HepG2 (cell line): ENCODE measurements at regions not wholly inside any gene's neighbourhood (a gene's known extent, or its start where the extent isn't known, plus 50 kb on each side); places are given as distances from the start of the nearest gene placed in this dataset.

ENCODE experiments used
- ATAC-seq: fragments of 200-7000 bp; cut with Tn5 transposase; 3 replicates; pipeline ENCODE4 v1.9.1; 2020; ENCODE audit warnings: mild to moderate bottlenecking, moderate library complexity
- BruUV-seq: library from RNA; stranded (reverse); fragments of 400-500 nt; replicated peaks from 2 replicates; lab custom pipeline; 2021; lab: Mats Ljungman, UMichigan
- CTCF ChIA-PET: fragments of 300-600 bp; formaldehyde crosslinking; extraction: SDS; loops from one replicate; lab custom pipeline; 2021; ENCODE audit warnings: low total read pairs, inconsistent platforms, low intra/inter-chr PET ratio; lab: Yijun Ruan, JAX
- POLR2A ChIA-PET: fragments of 350-600 bp; sonication (Branson Sonifier 250); formaldehyde crosslinking; loops from one replicate; lab custom pipeline; 2020; ENCODE audit warnings: antibody characterized with exemption, inconsistent platforms; lab: Yijun Ruan, JAX
- DNase-seq: peaks from one replicate; pipeline ENCODE4 v3.0.0-alpha.2; 2015; ENCODE audit warnings: low spot score
- FAIRE-seq: peaks from 3 replicates; lab custom pipeline; 2011; peaks lifted over from hg19 to GRCh38; lab: Jason Lieb, UNC
- H2AFZ ChIP-seq: one replicate; pipeline ENCODE4 v1.6.1; 2011; ENCODE audit warnings: low read length, inconsistent platforms
- H3K27ac ChIP-seq: fragments of 300-600 bp; 3 replicates; pipeline ENCODE4 v1.8.0; 2011; ENCODE audit warnings: mixed run types, mild to moderate bottlenecking, mixed read lengths, low read length, inconsistent platforms; ENCODE audit not compliant: insufficient read depth; ENCODE audit errors: extremely low read length
- H3K27me3 ChIP-seq, 2 experiments: fragments of 200-600 bp in 1 of 2; 2 replicates in 1 of 2; 3 replicates in 1 of 2; pipeline versions ENCODE4 v1.6.0 to v1.8.0; 2011; ENCODE audit warnings: low read length in 2 of 2, mild to moderate bottlenecking in 2 of 2, moderate library complexity in 2 of 2, inconsistent platforms in 1 of 2; ENCODE audit not compliant: insufficient read depth in 2 of 2, control insufficient read depth in 1 of 2
- H3K36me3 ChIP-seq, 2 experiments: fragments of 200-600 bp in 1 of 2; replicated peaks in 1 of 2; 2 replicates in 1 of 2; 3 replicates in 1 of 2; pipeline versions ENCODE4 v1.5.1 to v1.8.0; 2011; ENCODE audit warnings: low read length in 2 of 2, inconsistent platforms in 1 of 2; ENCODE audit not compliant: insufficient read depth in 2 of 2, control insufficient read depth in 1 of 2
- H3K4me1 ChIP-seq: 2 replicates; pipeline ENCODE4 v1.5.1; 2012; ENCODE audit warnings: low read length, inconsistent platforms; ENCODE audit not compliant: insufficient read depth
- H3K4me2 ChIP-seq: 2 replicates; pipeline ENCODE4 v1.6.0; 2011; ENCODE audit warnings: low read depth, low read length, inconsistent platforms
- H3K4me3 ChIP-seq, 3 experiments: fragments of 200-600 bp in 1 of 3; sonication (generic), shearing (Covaris generic) in 1 of 3; replicated peaks in 1 of 3; 2 replicates each; pipeline ENCODE4 v1.5.1; 2011 to 2016; ENCODE audit warnings: low read length in 3 of 3, inconsistent platforms in 2 of 3, low read depth in 2 of 3, mild to moderate bottlenecking in 2 of 3, control low read depth in 1 of 3, mixed read lengths in 1 of 3; ENCODE audit not compliant: insufficient read depth in 1 of 3
- H3K79me2 ChIP-seq: one replicate; pipeline ENCODE4 v1.6.1; 2011; ENCODE audit warnings: low read length, inconsistent platforms; ENCODE audit not compliant: insufficient read depth
- H3K9ac ChIP-seq: 2 replicates; pipeline ENCODE4 v1.6.0; 2011; ENCODE audit warnings: mild to moderate bottlenecking, low read depth, low read length, inconsistent platforms; ENCODE audit not compliant: insufficient read depth
- H3K9me3 ChIP-seq: 2 replicates; pipeline ENCODE4 v1.5.1; 2012; ENCODE audit warnings: mild to moderate bottlenecking, low read length
- H4K20me1 ChIP-seq: 2 replicates; pipeline ENCODE4 v1.6.0; 2011; ENCODE audit warnings: inconsistent platforms, mild to moderate bottlenecking, low read length, moderate library complexity; ENCODE audit not compliant: insufficient read depth
- ATF7 ChIP-seq, 2 experiments: fragments of 450-650 bp in 1 of 2; sonication (generic) in 1 of 2; formaldehyde crosslinking in 1 of 2; IDR thresholded peaks; 2 replicates each; pipeline versions ENCODE4 v1.4.0 to v1.6.1; 2016 to 2020; ENCODE audit warnings: antibody characterized with exemption in 1 of 2, mild to moderate bottlenecking in 1 of 2, missing genetic modification reagents in 1 of 2
- CREB1 ChIP-seq, 2 experiments: fragments of 450-650 bp in 1 of 2; IDR thresholded peaks; 2 replicates each; pipeline ENCODE4 v1.6.1; 2016 to 2017; ENCODE audit warnings: control low read depth in 1 of 2, mild to moderate bottlenecking in 1 of 2, missing compliant biosample characterization in 1 of 2, missing genetic modification characterization in 1 of 2
- ZBTB21 ChIP-seq: sonication (generic); formaldehyde crosslinking; IDR thresholded peaks from 2 replicates; pipeline ENCODE4 v1.4.0; 2020; ENCODE audit warnings: missing genetic modification reagents
- ZNF34 ChIP-seq: sonication (generic); formaldehyde crosslinking; IDR thresholded peaks from 2 replicates; pipeline ENCODE4 v1.4.0; 2020; ENCODE audit warnings: mild to moderate bottlenecking, missing genetic modification reagents, borderline replicate concordance
- ZNF597 ChIP-seq: sonication (generic); formaldehyde crosslinking; IDR thresholded peaks from 2 replicates; pipeline ENCODE4 v1.5.0; 2020; ENCODE audit warnings: missing genetic modification reagents
- ZNF691 ChIP-seq: sonication (generic); formaldehyde crosslinking; IDR thresholded peaks from 2 replicates; pipeline ENCODE4 v1.4.0; 2020; ENCODE audit warnings: missing genetic modification reagents, low read depth, mild to moderate bottlenecking, borderline replicate concordance
- in situ Hi-C: cut with HindIII; loops from 2 replicates; pipeline ENCODE4 v1.10.0; 2017; ENCODE audit warnings: low pct_unique_long_range_greater_than_20kb; ENCODE audit not compliant: extremely low pct_ligation_motif_present
- intact Hi-C: fragments of 100-400 bp; cut with micrococcal nuclease; formaldehyde crosslinking; loops from one replicate; pipeline ENCODE4 v1.10.0; 2022; ENCODE audit not compliant: unreplicated experiment
- TF ChIP-seq, protein P1 (sequence below): sonication (generic); formaldehyde crosslinking; IDR thresholded peaks from 2 replicates; pipeline ENCODE4 v1.4.0; 2020; ENCODE audit warnings: mild to moderate bottlenecking, missing genetic modification reagents, borderline replicate concordance

DNA sequence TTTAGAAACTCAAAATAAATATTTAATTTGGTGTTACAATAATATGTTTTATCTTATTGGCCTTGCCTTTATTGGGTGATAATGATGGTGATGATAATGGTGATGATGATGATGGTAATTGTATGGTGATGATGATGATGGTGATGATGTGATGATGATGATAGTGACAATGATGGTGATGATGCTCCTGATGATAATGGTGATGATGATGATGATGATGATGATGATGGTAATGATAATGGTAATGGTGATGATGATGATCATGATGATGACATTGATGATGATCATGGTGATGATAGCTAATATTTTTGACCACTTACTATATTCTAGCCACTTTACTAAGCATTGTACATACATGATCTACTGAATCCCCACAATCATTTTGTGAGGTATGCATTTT lies 1548.6 kb upstream of the TMEM132C start:
- in situ Hi-C loops: no loop called here
- no TSS peak for BruUV-seq
- Histone ChIP-seq H3K79me2 (no peaks in the 10 kb centered on the region), H3K9ac (no peak overlapping the region), H3K27ac (no peak overlapping the region), H3K4me3 (no peak overlapping the region), H3K9me3 (peaks cover 80% of the 10 kb centered on the region), H3K27me3 (no peaks in the 10 kb centered on the region)
- ATAC-seq (no peak), FAIRE-seq (no peak)
- POLR2A ChIA-PET: no interaction called here
- CTCF ChIA-PET: no interaction called here
- TF ChIP-seq ZNF691 (CRISPR knock-in tag) (no peak), ATF7 (IDR thresholded peaks at IDR 0.05) (peak; percentile 64), ATF7 (CRISPR knock-in tag; IDR thresholded peaks at IDR 0.05) (no peak), ZNF597 (CRISPR knock-in tag) (no peak), ZBTB21 (CRISPR knock-in tag) (no peak), CREB1 (IDR thresholded peaks at IDR 0.05) (peak; percentile 98), CREB1 (CRISPR knock-in tag; IDR thresholded peaks at IDR 0.05) (no peak), ZNF34 (CRISPR knock-in tag) (no peak)
- TF ChIP-seq, protein P1, sequence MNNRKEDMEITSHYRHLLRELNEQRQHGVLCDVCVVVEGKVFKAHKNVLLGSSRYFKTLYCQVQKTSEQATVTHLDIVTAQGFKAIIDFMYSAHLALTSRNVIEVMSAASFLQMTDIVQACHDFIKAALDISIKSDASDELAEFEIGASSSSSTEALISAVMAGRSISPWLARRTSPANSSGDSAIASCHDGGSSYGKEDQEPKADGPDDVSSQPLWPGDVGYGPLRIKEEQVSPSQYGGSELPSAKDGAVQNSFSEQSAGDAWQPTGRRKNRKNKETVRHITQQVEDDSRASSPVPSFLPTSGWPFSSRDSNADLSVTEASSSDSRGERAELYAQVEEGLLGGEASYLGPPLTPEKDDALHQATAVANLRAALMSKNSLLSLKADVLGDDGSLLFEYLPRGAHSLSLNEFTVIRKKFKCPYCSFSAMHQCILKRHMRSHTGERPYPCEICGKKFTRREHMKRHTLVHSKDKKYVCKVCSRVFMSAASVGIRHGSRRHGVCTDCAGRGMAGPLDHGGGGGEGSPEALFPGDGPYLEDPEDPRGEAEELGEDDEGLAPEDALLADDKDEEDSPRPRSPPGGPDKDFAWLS (CRISPR knock-in tag): no peak
- TF ChIP-seq, all 625 proteins: peak for 2
- Histone ChIP-seq H4K20me1 (no peaks in the 10 kb centered on the region), H2AFZ (no peak overlapping the region), H3K4me2 (no peak overlapping the region), H3K36me3 (no peaks in the 10 kb centered on the region), H3K4me1 (no peaks in the 10 kb centered on the region)
- DNase-seq: no peak
- intact Hi-C loops: no loop called here
